GM18951 (cell line): ENCODE measurements at regions not wholly inside any gene's neighbourhood (a gene's known extent, or its start where the extent isn't known, plus 50 kb on each side); places are given as distances from the start of the nearest gene placed in this dataset.

Source experiments
- POLR2A ChIP-seq: IDR thresholded peaks from 4 replicates; pipeline ENCODE4 v1.6.1; 2011; ENCODE audit warnings: mild to moderate bottlenecking; ENCODE audit not compliant: insufficient read length, insufficient read depth; ENCODE audit errors: extremely low read depth
- in situ Hi-C: fragments of 300-500 bp; cut with MboI; formaldehyde crosslinking; loops from one replicate; pipeline ENCODE4 v1.12.0; 2022; ENCODE audit warnings: low sequenced_read_pairs, mixed read lengths, inconsistent platforms; ENCODE audit not compliant: unreplicated experiment

GRCh38 chr4:24105327-24106038, 215.6 kb upstream of the PPARGC1A start:
- in situ Hi-C loops = no loop called here
- TF ChIP-seq POLR2A = no peak

- in situ Hi-C loops = no loop called here
- TF ChIP-seq POLR2A = no peak
These were observed 214.3 kb upstream of the PPARGC1A start for GRCh38 chr4:24104158-24104565.

- in situ Hi-C loops = no loop called here
- no peak for TF ChIP-seq POLR2A
These were observed 213.7 kb upstream of the PPARGC1A start for GRCh38 chr4:24103434-24104157.

GRCh38 chr4:24102621-24103020, 212.8 kb upstream of the PPARGC1A start:
- in situ Hi-C loops = no loop called here
- TF ChIP-seq POLR2A = no peak

GRCh38 chr4:24096603-24097002, 206.8 kb upstream of the PPARGC1A start:
- in situ Hi-C loops = no loop called here
- TF ChIP-seq POLR2A = no peak

- TF ChIP-seq POLR2A = no peak
- in situ Hi-C loops = no loop called here
These were observed 204.9 kb upstream of the PPARGC1A start for GRCh38 chr4:24094726-24095125.

- in situ Hi-C loops = no loop called here
- TF ChIP-seq POLR2A = no peak
These were observed 203.6 kb upstream of the PPARGC1A start for GRCh38 chr4:24093446-24093845.

- in situ Hi-C loops = no loop called here
- no peak for TF ChIP-seq POLR2A
These were observed 201.9 kb upstream of the PPARGC1A start for GRCh38 chr4:24091639-24092233.

- TF ChIP-seq POLR2A = no peak
- in situ Hi-C loops = no loop called here
These were observed 200.1 kb upstream of the PPARGC1A start for GRCh38 chr4:24089851-24090534.

- TF ChIP-seq POLR2A = no peak
- in situ Hi-C loops = no loop called here
These were observed 191.0 kb upstream of the PPARGC1A start for GRCh38 chr4:24080871-24081270.

- in situ Hi-C loops = no loop called here
- TF ChIP-seq POLR2A = no peak
These were observed 188.6 kb upstream of the PPARGC1A start for GRCh38 chr4:24078347-24078962.

GRCh38 chr4:24076811-24077210, 187.0 kb upstream of the PPARGC1A start:
- in situ Hi-C loops = no loop called here
- TF ChIP-seq POLR2A = no peak

- TF ChIP-seq POLR2A = no peak
- in situ Hi-C loops = no loop called here
These were observed 184.1 kb upstream of the PPARGC1A start for GRCh38 chr4:24073948-24074347.
